ENCODE measurements at regions not wholly inside any gene's neighbourhood (a gene's known extent, or its start where the extent isn't known, plus 50 kb on each side); places are given as distances from the start of the nearest gene placed in this dataset.
"Not testable (repeated sequence)": the region's sequence is repeated elsewhere in the genome, so short reads cannot be mapped to it uniquely, and the experiment has no call there.

DNA sequence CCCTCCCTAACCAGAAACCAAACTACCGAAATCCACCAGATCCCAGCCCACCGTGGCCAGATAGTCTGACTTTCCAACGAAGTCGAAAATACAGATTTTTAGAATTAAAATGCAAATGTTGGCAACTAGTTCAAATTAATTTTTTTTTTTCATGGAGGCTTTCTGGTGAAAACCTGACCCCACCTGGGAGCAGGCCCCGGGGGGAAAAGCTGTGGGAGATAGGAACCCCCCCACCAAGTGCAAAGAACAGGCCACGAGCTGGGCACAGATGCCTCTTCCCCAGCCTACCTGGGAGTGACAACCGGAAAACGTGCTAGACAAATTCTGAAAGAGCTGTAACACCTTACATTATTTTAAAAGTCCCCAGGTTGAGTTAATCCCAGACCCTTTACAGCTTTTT lies 333.8 kb downstream of the PREX1 start:
- H3K4me1 ChIP-seq = peaks cover 4 to 19% (median 8%) of the 10 kb centered on the region in 10 experiments; a peak in 19 of 20 replicates
- H3K4me3 ChIP-seq = no peak overlapping the region
- H3K36me3 ChIP-seq = no peaks in the 10 kb centered on the region
- H4K20me1 ChIP-seq = no peaks in the 10 kb centered on the region
- H3K9me3 ChIP-seq (replicated peaks in 1 of 11) = no peaks in the 10 kb centered on the region
- no peak overlapping the region for H3K4me2 ChIP-seq
- no peak overlapping the region for H3K9ac ChIP-seq
- no peak for TF ChIP-seq Cebpa-rat (IDR thresholded peaks at IDR 0.05)
- H3K27me3 ChIP-seq = no peaks in the 10 kb centered on the region
- no peak overlapping the region for H3K27ac ChIP-seq

DNA sequence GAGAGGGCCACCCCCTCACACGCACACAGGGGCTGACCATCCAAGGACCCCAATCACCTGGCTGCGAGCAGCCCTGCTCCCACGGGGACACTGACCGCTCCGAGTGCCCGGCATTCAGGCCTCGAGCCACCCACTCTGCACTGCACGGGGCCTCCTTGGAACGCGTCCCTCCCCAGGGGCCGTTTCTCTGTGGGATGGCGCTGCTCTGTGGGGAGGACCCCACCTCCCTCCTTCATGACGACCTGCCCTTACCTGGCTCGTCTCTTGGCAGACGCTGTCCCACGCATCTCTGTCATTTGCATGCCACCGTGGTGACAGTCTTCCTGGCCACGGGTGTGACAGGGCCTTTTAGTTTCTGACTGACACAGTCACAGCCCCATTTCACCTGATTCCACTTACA lies 334.5 kb downstream of the PREX1 start:
- H3K9me3 ChIP-seq (replicated peaks in 1 of 11); H3K27me3 ChIP-seq; H3K27ac ChIP-seq; H4K20me1 ChIP-seq; H3K4me2 ChIP-seq; H3K4me3 ChIP-seq; H3K9ac ChIP-seq; H3K36me3 ChIP-seq: not testable (repeated sequence)
- peaks cover 10 to 21% (median 14%) of the 10 kb centered on the region in 10 experiments; a peak in 19 of 20 replicates for H3K4me1 ChIP-seq

DNA sequence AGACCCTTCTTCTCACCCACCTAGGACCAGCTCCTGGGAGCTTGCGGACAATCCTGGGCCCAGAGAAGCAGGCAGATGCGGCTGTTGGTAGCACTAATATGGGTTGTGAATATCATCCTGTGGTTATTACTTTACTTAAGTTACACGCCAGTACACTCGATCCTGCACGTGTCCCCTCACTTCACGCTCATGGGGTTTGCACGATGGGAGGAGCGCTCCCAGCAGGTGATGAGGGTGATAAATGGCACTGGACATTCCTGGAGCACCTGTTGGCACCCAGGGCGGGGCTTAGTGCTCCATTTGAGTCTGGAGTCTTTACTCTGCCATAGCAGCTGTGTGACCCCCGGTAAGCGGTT lies 335.1 kb downstream of the PREX1 start:
- Histone ChIP-seq H3K9me3 (replicated peaks in 1 of 11) (no peaks in the 10 kb centered on the region), H3K36me3 (no peaks in the 10 kb centered on the region), H3K4me1 (peaks cover 11 to 28% (median 18%) of the 10 kb centered on the region in 10 experiments; a peak in 19 of 20 replicates), H4K20me1 (no peaks in the 10 kb centered on the region), H3K4me2 (peak overlapping the region in 2 of 11 experiments; percentile 27 to 33; a peak in 1 of 22 replicates), H3K27me3 (no peaks in the 10 kb centered on the region), H3K27ac (no peak overlapping the region), H3K9ac (no peak overlapping the region; a peak in 1 of 22 replicates), H3K4me3 (no peak overlapping the region)
- TF ChIP-seq Cebpa-rat (IDR thresholded peaks at IDR 0.05) = no peak

DNA sequence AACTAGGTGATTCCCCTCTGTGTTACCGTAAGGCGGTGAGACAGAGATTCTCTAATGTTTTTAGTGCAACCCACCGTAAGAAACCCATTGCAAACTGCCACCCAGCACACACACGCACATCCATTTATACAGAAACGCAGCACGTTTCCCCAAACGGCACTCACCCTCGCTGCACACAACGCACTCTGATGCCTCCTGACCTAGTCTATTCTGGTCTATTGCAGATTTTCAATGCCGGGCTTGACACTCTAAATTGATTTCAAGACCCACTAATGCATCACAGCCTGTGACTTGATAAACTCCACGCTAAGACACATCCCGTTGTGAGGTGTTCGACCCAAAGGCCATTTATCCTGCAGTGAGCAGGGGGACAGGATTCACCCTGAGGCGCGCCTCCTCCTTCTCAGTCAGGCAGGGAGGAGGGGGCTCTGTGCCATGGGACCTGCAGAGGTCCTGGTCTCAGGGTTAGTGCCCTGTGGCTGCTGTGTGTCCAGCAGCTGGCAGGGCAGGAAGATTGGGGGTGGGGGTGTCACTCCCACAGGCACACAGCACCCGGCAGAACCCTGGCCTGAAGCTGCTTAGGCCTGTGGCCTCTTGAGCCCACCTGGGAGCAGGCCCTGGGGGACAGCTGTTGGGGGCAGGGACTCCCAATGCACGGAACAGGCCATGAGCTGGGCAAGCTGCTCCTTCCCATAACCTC lies 335.6 kb downstream of the PREX1 start:
- H3K36me3 ChIP-seq = no peaks in the 10 kb centered on the region

DNA sequence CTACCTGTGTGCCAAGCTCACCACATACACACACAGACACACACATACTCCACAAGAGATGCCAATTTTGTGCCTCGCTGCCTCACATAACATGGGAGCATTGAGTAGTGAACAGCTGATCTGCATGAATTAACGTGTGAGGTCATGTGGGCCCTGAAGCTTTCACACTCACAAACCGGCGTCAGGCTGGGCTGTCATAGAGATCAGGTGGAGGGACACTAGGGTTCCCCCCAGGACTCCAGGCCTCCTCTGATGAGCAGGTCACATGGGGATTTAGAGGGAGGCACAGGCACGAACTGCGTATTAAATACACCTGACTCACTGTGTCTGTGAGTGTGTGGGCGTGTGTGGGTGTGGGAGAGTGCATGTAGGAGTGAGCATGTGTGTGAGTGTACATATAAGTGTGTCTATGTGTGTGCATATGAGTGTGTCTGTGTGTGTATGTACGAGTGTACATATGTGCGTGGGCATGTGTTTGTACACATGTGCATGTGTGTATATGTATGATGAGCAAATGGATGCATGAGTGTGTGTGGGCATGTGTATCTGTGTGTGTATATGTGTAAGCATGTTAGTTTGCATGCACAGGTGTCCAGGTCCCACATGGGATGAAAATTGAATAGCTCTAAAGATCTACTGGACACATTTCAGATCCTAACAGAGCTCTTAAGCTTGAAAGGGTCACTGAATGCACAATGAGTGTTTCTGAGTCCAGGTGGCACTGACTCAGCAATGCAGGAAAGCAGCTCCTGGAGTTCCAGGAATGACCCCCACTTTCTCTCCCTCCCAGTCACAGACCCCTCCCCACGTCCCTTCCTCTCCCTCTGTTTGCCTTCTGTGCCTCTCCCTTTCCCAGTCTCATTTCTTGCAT lies 336.6 kb downstream of the PREX1 start:
- no peak overlapping the region for H3K27ac ChIP-seq
- no peak overlapping the region for H3K9ac ChIP-seq
- H3K4me1 ChIP-seq = peaks cover 11 to 30% (median 18%) of the 10 kb centered on the region in 10 experiments; a peak in 19 of 20 replicates
- H3K36me3 ChIP-seq = no peaks in the 10 kb centered on the region
- H3K4me2 ChIP-seq = no peak overlapping the region
- H3K9me3 ChIP-seq (replicated peaks in 1 of 11) = no peaks in the 10 kb centered on the region
- no peaks in the 10 kb centered on the region for H4K20me1 ChIP-seq
- no peak for TF ChIP-seq Cebpa-rat (IDR thresholded peaks at IDR 0.05)
- no peaks in the 10 kb centered on the region for H3K27me3 ChIP-seq
- H3K4me3 ChIP-seq = no peak overlapping the region

More for the DNA sequence above, 335.6 kb downstream of the PREX1 start:
- Histone ChIP-seq H3K27me3 (no peaks in the 10 kb centered on the region), H4K20me1 (no peaks in the 10 kb centered on the region), H3K4me3 (no peak overlapping the region), H3K9ac (no peak overlapping the region; a peak in 1 of 22 replicates), H3K4me2 (peak overlapping the region in 2 of 11 experiments; percentile 27 to 33; a peak in 2 of 22 replicates), H3K4me1 (peaks cover 11 to 30% (median 18%) of the 10 kb centered on the region in 10 experiments; a peak in 19 of 20 replicates), H3K9me3 (replicated peaks in 1 of 11) (no peaks in the 10 kb centered on the region), H3K27ac (no peak overlapping the region)
- no peak for TF ChIP-seq Cebpa-rat (IDR thresholded peaks at IDR 0.05)

DNA sequence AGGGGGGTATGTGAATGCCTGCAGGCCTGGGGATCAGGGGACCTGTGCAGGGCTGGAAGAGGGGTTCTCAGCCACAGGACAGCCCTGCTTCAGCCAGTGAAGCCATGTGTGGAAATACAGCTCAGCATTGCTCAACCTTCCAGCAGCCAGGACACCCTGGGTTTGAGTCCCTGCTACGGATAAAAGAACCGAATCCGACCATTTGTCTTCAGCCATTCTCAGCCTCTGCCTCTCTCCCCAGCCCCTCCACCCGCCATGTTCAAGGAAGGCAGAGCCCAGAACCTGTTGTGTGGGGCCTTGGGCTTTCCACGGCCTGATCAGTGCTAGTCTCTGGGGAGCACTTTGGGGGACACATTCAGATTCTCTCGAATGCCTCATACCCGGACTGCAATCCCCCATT lies 337.5 kb downstream of the PREX1 start:
- not testable (repeated sequence) for H3K36me3 ChIP-seq; H3K9ac ChIP-seq; H4K20me1 ChIP-seq; H3K9me3 ChIP-seq (replicated peaks in 1 of 11); H3K27me3 ChIP-seq; H3K4me3 ChIP-seq; H3K27ac ChIP-seq; H3K4me2 ChIP-seq
- peaks cover 11 to 30% (median 18%) of the 10 kb centered on the region in 10 experiments; a peak in 19 of 20 replicates for H3K4me1 ChIP-seq

DNA sequence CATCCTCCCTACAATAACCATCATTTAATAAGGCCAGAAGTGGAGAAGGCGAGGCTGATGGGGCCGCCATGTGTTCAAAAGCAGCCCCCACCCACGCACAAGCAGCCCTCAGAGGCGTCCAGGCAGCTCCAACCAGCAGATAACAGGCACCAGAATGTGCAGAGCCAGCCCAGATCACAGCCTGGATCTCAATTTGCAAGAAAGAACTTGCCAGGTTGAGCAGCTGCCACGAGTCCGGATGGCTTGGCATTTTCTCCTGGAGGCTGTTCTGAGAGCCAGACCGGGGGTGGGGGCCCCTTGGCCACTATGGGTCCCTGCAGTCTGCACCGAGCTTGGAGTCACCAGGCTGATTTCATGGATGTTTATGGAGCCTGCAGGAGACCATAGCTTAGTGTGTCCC lies 338.1 kb downstream of the PREX1 start:
- H3K9ac ChIP-seq = no peak overlapping the region
- no peak overlapping the region for H3K4me3 ChIP-seq

DNA sequence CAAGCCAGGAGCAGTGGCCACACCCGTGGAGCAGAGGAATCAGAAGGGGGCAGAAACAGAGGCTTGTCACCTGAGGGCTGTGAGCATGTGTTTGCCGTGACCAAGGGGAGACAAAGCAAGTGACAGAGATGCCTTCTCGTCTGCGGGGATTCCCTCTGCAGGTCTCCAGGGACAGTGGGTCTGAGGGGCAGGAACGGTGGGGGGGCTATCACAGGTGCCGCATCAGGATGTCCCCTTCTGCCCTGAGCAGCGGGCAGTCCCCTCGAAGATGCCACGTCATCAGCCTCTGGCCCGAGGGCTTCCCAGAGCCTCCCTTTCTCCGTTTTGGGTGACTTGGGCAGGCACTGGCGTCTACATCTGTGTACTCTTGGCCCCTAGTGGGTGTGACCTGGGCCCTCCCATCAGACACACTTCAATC lies 338.7 kb downstream of the PREX1 start:
- 0 out of 22 replicates have a peak overlapping the region, but pooled peaks of 1 of the 11 experiments have one; percentile 29 for H3K9ac ChIP-seq
- no peaks in the 10 kb centered on the region for H3K9me3 ChIP-seq (replicated peaks in 1 of 11)
- H3K4me2 ChIP-seq = peak overlapping the region; percentile 39 to 80 (median 67)
- H3K36me3 ChIP-seq = no peaks in the 10 kb centered on the region
- no peak overlapping the region for H3K4me3 ChIP-seq
- no peaks in the 10 kb centered on the region for H4K20me1 ChIP-seq
- peaks cover 11 to 30% (median 18%) of the 10 kb centered on the region in 10 experiments; a peak in 19 of 20 replicates for H3K4me1 ChIP-seq
- no peaks in the 10 kb centered on the region for H3K27me3 ChIP-seq
- no peak overlapping the region for H3K27ac ChIP-seq
- no peak for TF ChIP-seq Cebpa-rat (IDR thresholded peaks at IDR 0.05)

More for the DNA sequence above, 338.1 kb downstream of the PREX1 start:
- Histone ChIP-seq H3K4me1 (peaks cover 11 to 30% (median 18%) of the 10 kb centered on the region in 10 experiments; a peak in 19 of 20 replicates), H4K20me1 (no peaks in the 10 kb centered on the region), H3K4me2 (peak overlapping the region in 9 of 11 experiments; percentile 64 to 80 (median 69); a peak in 17 of 22 replicates), H3K27ac (no peak overlapping the region), H3K9me3 (replicated peaks in 1 of 11) (no peaks in the 10 kb centered on the region), H3K27me3 (no peaks in the 10 kb centered on the region), H3K36me3 (no peaks in the 10 kb centered on the region)
- TF ChIP-seq Cebpa-rat (IDR thresholded peaks at IDR 0.05) = no peak

DNA sequence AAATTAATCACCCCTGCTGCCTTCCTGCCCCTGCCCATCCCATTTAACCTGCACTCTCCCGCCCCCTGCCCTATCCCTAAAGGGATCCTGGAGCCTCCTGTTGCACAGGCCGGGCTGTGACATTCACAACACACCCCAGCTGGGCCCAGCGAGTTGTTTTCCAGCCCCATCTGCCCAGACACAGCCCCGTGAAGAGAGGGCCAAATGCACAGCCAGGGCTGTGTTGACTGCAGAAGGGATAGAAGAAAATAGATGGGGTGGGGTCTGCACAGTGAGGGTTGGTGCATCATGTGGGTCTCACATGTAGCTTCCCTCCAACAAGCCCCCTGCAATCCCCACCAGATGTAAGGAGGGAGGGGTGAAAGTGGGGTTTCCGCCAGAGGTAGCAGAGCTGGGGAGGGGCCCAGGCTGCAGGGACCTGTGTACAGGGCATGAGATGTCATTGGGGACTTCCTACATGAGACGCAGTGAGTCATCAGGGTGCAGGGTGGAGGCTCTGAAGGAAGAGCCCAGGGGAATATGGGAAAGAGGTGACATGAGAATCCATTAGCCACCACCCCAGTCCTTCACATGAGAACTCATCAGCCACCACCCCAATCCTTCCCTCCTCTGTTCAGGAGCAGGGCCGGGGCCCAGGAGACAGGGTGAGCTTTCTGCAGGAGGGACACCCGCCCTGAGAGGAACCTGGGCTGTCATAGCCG lies 339.3 kb downstream of the PREX1 start:
- not testable (repeated sequence) for H3K27ac ChIP-seq; H3K27me3 ChIP-seq; H3K36me3 ChIP-seq; H3K4me3 ChIP-seq; H3K9ac ChIP-seq; H4K20me1 ChIP-seq; H3K9me3 ChIP-seq (replicated peaks in 1 of 11)
- H3K4me2 ChIP-seq = peak overlapping the region; percentile 39 to 80 (median 67)
- H3K4me1 ChIP-seq = peaks cover 11 to 33% (median 18%) of the 10 kb centered on the region in 10 experiments; a peak in 19 of 20 replicates

Data from BLaER1 treated with 17β-estradiol and CSF1 and Interleukin-3, amounts not matched to agents 10 nM and 100 nM (cell line).